BJ (cell line): ENCODE measurements at regions not wholly inside any gene's neighbourhood (a gene's known extent, or its start where the extent isn't known, plus 50 kb on each side); places are given as distances from the start of the nearest gene placed in this dataset.

Source experiments
- CTCF ChIA-PET: fragments of 350-600 bp; formaldehyde crosslinking; extraction: SDS; loops from one replicate; lab custom pipeline; 2021; ENCODE audit warnings: antibody characterized with exemption, inconsistent platforms; lab: Yijun Ruan, JAX
- POLR2A ChIA-PET: fragments of 300-600 bp; sonication (Branson Sonifier 250); formaldehyde crosslinking; extraction: SDS; loops from one replicate; lab custom pipeline; 2021; ENCODE audit warnings: antibody characterized with exemption; lab: Charles Lee
- DNase-seq: peaks from one replicate; pipeline ENCODE4 v3.0.0-alpha.2; 2011; ENCODE audit warnings: low read depth
- H3K27me3 ChIP-seq: 2 replicates; pipeline ENCODE4 v1.6.0; 2011; ENCODE audit warnings: low read length; ENCODE audit not compliant: control insufficient read depth, insufficient read depth
- H3K36me3 ChIP-seq: 2 replicates; pipeline ENCODE4 v1.5.1; 2011; ENCODE audit warnings: low read length; ENCODE audit not compliant: control insufficient read depth, insufficient read depth
- H3K4me3 ChIP-seq: 2 replicates; pipeline ENCODE4 v1.5.1; 2011; ENCODE audit warnings: low read depth, mild to moderate bottlenecking, control low read depth, low read length
- TF ChIP-seq, protein P1 (sequence below): IDR thresholded peaks from 2 replicates; pipeline ENCODE4 v1.5.1; 2011; ENCODE audit warnings: low read depth, mild to moderate bottlenecking, control low read depth, inconsistent platforms, low read length, moderate library complexity; ENCODE audit not compliant: insufficient read depth

- Histone ChIP-seq H3K4me3 (peak overlapping the region; percentile 14), H3K36me3 (no peaks in the 10 kb centered on the region), H3K27me3 (peaks cover 51% of the 10 kb centered on the region)
- CTCF ChIA-PET, result interaction anchor here (0.6 to 3.5 kb wide), 2 partner anchors 14 to 143 kb away, joined by 3 to 13 read pairs; no protein-coding TSS in a partner anchor
- TF ChIP-seq, protein P1, sequence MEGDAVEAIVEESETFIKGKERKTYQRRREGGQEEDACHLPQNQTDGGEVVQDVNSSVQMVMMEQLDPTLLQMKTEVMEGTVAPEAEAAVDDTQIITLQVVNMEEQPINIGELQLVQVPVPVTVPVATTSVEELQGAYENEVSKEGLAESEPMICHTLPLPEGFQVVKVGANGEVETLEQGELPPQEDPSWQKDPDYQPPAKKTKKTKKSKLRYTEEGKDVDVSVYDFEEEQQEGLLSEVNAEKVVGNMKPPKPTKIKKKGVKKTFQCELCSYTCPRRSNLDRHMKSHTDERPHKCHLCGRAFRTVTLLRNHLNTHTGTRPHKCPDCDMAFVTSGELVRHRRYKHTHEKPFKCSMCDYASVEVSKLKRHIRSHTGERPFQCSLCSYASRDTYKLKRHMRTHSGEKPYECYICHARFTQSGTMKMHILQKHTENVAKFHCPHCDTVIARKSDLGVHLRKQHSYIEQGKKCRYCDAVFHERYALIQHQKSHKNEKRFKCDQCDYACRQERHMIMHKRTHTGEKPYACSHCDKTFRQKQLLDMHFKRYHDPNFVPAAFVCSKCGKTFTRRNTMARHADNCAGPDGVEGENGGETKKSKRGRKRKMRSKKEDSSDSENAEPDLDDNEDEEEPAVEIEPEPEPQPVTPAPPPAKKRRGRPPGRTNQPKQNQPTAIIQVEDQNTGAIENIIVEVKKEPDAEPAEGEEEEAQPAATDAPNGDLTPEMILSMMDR, result no peak
- DNase-seq, result no peak
- POLR2A ChIA-PET, result no interaction called here
These were observed 99.0 kb upstream of the HSD17B12 start for GRCh38 chr11:43581370-43582023.

- ChIA-PET POLR2A (no interaction called here), CTCF (interaction anchor here (3.5 kb wide), 1 partner anchor 15 kb away, joined by 13 read pairs; no protein-coding TSS in a partner anchor)
- no peaks in the 10 kb centered on the region for H3K36me3 ChIP-seq
- TF ChIP-seq, protein P1, result no peak
- peaks cover 46% of the 10 kb centered on the region for H3K27me3 ChIP-seq
- no peak overlapping the region for H3K4me3 ChIP-seq
- DNase-seq, result no peak
These were observed 98.3 kb upstream of the HSD17B12 start for GRCh38 chr11:43582024-43582862.

DNA sequence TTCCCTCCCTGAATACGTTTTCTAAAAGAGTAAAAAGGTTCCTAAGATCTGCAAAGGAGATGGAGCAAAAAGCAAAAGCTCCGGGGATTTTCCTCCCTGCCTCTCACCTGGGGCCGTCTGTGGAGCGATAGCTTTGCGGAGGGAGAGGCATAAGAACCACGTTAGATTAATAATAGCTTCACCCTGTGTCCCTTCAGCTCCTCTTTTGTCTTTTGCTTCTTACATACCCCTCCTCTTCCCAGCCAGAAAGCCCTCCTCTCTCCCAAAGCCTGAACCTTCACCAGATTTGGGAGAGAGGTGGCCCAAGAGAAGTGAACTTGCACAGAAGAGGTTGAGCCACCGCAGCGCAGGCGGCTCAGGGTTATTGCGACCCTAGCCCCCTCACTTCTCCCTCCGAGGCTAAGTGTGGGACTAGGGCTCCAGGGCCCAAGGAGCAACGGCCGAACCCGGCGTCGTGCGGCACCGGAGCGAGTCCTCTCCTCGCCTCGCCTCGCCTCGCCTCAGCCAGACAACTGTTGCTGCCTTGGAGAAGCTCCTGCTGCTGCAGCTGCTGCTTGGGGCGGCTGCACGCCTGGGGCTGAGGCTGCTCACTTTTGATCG lies 97.6 kb upstream of the HSD17B12 start:
- Histone ChIP-seq H3K36me3 (no peaks in the 10 kb centered on the region), H3K4me3 (no peak overlapping the region), H3K27me3 (peaks cover 41% of the 10 kb centered on the region)
- DNase-seq, result no peak
- POLR2A ChIA-PET, result no interaction called here
- CTCF ChIA-PET, result interaction anchor here (3.5 kb wide), 1 partner anchor 15 kb away, joined by 13 read pairs; no protein-coding TSS in a partner anchor
- TF ChIP-seq, protein P1, result no peak

DNA sequence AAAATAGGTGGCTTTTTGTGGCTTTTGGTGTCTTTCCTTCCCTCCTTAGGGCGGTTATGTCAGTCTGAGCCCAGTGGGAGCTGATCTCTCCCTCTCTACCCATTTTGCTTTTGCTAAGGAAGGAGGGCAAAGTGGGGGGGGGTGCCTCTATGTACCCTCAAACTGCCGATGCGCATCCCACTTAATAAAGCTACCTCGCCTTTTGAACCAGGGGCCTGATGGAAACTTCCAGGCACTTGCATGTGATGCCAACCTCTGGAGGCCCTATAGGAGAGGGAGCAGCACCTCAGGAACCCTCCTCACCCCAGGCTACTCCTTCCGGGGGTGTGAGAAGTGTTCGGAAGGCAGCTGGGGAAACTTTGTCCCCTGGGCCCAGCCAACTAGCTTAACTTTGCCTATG lies 97.0 kb upstream of the HSD17B12 start:
- Histone ChIP-seq H3K27me3 (peaks cover 37% of the 10 kb centered on the region), H3K36me3 (no peaks in the 10 kb centered on the region), H3K4me3 (no peak overlapping the region)
- POLR2A ChIA-PET, result no interaction called here
- TF ChIP-seq, protein P1, result no peak
- no peak for DNase-seq
- CTCF ChIA-PET, result interaction anchor here (3.5 kb wide), 1 partner anchor 16 kb away, joined by 13 read pairs; no protein-coding TSS in a partner anchor
